Transverse colon (tissue), 3 donors: ENCODE measurements at regions not wholly inside any gene's neighbourhood (a gene's known extent, or its start where the extent isn't known, plus 50 kb on each side); places are given as distances from the start of the nearest gene placed in this dataset.

Experiments used
- POLR2A ChIP-seq: fragments of 450-650 bp; IDR thresholded peaks from one replicate; pipeline ENCODE4 v1.6.1; 2016; ENCODE audit warnings: antibody characterized with exemption, mild to moderate bottlenecking, moderate library complexity
- POLR2AphosphoS5 ChIP-seq, 3 donors: sonication (generic); formaldehyde crosslinking; IDR thresholded peaks; one replicate each; pipeline ENCODE4 v1.6.1; 2016; ENCODE audit warnings: antibody characterized with exemption in 3 of 3

DNA sequence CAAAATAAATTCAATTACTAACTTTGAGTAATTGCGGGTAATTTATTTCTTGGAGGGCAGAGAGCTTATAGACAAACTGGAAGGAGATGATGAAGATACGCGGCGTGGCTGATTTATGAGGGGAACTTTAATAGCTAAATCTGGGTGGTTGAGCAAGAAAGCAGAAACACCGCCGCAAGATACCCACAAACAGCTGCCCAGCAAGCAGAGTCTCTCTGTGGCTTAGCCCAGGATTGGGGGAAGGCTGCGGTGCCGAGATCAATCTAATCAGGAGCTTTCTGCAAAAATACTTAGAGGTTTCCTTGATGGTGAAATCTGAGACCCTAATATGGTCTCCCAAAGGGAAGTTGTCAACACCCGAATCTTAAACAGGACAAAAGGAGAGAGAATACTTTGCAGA lies 94.9 kb upstream of the MGMT start:
- TF ChIP-seq POLR2AphosphoS5 (IDR thresholded peaks at IDR 0.05) (no peak), POLR2A (no peak)
